SK-N-SH (cell line): ENCODE measurements at regions not wholly inside any gene's neighbourhood (a gene's known extent, or its start where the extent isn't known, plus 50 kb on each side); places are given as distances from the start of the nearest gene placed in this dataset.
"Not testable (repeated sequence)": the region's sequence is repeated elsewhere in the genome, so short reads cannot be mapped to it uniquely, and the experiment has no call there.

Experiments
- CHD2 ChIP-seq: fragments of 150-350 bp; IDR thresholded peaks from 2 replicates; pipeline ENCODE4 v1.6.1; 2018; ENCODE audit warnings: low read length; ENCODE audit not compliant: partially characterized antibody
- EZH2phosphoT487 ChIP-seq: fragments of 200-600 bp; sonication (generic); IDR thresholded peaks from 2 replicates; pipeline ENCODE4 v1.6.1; 2017; ENCODE audit warnings: low read depth, mixed run types, mild to moderate bottlenecking, antibody characterized with exemption, moderate library complexity, borderline replicate concordance
- GATA2 ChIP-seq: sonication (generic); formaldehyde crosslinking; IDR thresholded peaks from 2 replicates; pipeline ENCODE4 v1.5.0; 2020; ENCODE audit warnings: mild to moderate bottlenecking, missing genetic modification reagents
- MXI1 ChIP-seq: IDR thresholded peaks from 2 replicates; pipeline ENCODE4 v1.6.1; 2012; ENCODE audit warnings: mild to moderate bottlenecking, low read depth, low read length, improper control_type of control experiment
- NFIC ChIP-seq: IDR thresholded peaks from 2 replicates; pipeline ENCODE4 v1.4.0; 2012; ENCODE audit warnings: borderline replicate concordance
- NRF1 ChIP-seq: IDR thresholded peaks from 2 replicates; pipeline ENCODE4 v1.6.1; 2012; ENCODE audit warnings: low read depth, mild to moderate bottlenecking, low read length
- POLR2AphosphoS5 ChIP-seq: IDR thresholded peaks from 2 replicates; pipeline ENCODE4 v1.6.1; 2012; ENCODE audit warnings: low read depth, low read length
- RFX5 ChIP-seq: IDR thresholded peaks from 2 replicates; pipeline ENCODE4 v1.6.1; 2012; ENCODE audit warnings: mild to moderate bottlenecking, improper control_type of control experiment, low read length
- TEAD4 ChIP-seq: IDR thresholded peaks from 2 replicates; pipeline ENCODE4 v1.4.0; 2012; ENCODE audit warnings: mild to moderate bottlenecking, borderline replicate concordance; ENCODE audit not compliant: insufficient read depth
- TF ChIP-seq, protein P1 (sequence below): fragments of 150-350 bp; IDR thresholded peaks from 2 replicates; pipeline ENCODE4 v1.6.1; 2017; ENCODE audit warnings: antibody characterized with exemption, low read length, low read depth, borderline replicate concordance
- TF ChIP-seq, protein P2 (sequence below): fragments of 200-600 bp; sonication (generic); IDR thresholded peaks from 2 replicates; pipeline ENCODE4 v1.6.1; 2017; ENCODE audit warnings: antibody characterized with exemption, mild to moderate bottlenecking, moderate library complexity
- TF ChIP-seq, protein P3 (sequence below): IDR thresholded peaks from 2 replicates; pipeline ENCODE4; 2012
- TF ChIP-seq, protein P4 (sequence below): IDR thresholded peaks from 2 replicates; pipeline ENCODE4 v1.6.1; 2012; ENCODE audit warnings: mild to moderate bottlenecking, low read depth, low read length, moderate library complexity

DNA sequence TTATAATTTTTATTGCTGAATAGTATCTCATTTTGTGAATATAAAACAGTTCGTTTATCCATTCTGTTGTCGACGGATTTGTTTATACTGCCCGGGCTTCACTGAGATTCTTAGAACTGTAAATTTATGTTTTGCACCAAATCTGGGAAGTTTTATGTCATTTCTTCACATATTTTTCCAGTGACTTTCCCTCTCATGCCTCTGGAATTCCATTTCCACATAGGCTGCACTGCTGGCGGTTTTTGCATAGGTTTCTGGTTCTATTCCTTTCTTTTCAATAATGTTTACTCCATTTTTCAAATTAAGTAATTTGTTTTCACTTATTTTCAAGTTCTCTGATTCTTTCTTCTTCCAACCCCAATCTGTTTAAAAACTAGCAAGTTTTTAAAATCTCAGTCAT, 130.1 kb downstream of the NPIPB11 start:
- not testable (repeated sequence) for TF ChIP-seq EZH2phosphoT487; MXI1; TEAD4; NRF1; RFX5; CHD2; POLR2AphosphoS5; NFIC; GATA2 (CRISPR knock-in tag)
- TF ChIP-seq, protein P1, sequence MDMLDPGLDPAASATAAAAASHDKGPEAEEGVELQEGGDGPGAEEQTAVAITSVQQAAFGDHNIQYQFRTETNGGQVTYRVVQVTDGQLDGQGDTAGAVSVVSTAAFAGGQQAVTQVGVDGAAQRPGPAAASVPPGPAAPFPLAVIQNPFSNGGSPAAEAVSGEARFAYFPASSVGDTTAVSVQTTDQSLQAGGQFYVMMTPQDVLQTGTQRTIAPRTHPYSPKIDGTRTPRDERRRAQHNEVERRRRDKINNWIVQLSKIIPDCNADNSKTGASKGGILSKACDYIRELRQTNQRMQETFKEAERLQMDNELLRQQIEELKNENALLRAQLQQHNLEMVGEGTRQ = not testable (repeated sequence)
- TF ChIP-seq, protein P2, sequence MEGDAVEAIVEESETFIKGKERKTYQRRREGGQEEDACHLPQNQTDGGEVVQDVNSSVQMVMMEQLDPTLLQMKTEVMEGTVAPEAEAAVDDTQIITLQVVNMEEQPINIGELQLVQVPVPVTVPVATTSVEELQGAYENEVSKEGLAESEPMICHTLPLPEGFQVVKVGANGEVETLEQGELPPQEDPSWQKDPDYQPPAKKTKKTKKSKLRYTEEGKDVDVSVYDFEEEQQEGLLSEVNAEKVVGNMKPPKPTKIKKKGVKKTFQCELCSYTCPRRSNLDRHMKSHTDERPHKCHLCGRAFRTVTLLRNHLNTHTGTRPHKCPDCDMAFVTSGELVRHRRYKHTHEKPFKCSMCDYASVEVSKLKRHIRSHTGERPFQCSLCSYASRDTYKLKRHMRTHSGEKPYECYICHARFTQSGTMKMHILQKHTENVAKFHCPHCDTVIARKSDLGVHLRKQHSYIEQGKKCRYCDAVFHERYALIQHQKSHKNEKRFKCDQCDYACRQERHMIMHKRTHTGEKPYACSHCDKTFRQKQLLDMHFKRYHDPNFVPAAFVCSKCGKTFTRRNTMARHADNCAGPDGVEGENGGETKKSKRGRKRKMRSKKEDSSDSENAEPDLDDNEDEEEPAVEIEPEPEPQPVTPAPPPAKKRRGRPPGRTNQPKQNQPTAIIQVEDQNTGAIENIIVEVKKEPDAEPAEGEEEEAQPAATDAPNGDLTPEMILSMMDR = not testable (repeated sequence)
- TF ChIP-seq, protein P3, sequence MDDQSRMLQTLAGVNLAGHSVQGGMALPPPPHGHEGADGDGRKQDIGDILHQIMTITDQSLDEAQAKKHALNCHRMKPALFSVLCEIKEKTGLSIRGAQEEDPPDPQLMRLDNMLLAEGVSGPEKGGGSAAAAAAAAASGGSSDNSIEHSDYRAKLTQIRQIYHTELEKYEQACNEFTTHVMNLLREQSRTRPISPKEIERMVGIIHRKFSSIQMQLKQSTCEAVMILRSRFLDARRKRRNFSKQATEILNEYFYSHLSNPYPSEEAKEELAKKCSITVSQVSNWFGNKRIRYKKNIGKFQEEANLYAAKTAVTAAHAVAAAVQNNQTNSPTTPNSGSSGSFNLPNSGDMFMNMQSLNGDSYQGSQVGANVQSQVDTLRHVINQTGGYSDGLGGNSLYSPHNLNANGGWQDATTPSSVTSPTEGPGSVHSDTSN = not testable (repeated sequence)
- TF ChIP-seq, protein P4, sequence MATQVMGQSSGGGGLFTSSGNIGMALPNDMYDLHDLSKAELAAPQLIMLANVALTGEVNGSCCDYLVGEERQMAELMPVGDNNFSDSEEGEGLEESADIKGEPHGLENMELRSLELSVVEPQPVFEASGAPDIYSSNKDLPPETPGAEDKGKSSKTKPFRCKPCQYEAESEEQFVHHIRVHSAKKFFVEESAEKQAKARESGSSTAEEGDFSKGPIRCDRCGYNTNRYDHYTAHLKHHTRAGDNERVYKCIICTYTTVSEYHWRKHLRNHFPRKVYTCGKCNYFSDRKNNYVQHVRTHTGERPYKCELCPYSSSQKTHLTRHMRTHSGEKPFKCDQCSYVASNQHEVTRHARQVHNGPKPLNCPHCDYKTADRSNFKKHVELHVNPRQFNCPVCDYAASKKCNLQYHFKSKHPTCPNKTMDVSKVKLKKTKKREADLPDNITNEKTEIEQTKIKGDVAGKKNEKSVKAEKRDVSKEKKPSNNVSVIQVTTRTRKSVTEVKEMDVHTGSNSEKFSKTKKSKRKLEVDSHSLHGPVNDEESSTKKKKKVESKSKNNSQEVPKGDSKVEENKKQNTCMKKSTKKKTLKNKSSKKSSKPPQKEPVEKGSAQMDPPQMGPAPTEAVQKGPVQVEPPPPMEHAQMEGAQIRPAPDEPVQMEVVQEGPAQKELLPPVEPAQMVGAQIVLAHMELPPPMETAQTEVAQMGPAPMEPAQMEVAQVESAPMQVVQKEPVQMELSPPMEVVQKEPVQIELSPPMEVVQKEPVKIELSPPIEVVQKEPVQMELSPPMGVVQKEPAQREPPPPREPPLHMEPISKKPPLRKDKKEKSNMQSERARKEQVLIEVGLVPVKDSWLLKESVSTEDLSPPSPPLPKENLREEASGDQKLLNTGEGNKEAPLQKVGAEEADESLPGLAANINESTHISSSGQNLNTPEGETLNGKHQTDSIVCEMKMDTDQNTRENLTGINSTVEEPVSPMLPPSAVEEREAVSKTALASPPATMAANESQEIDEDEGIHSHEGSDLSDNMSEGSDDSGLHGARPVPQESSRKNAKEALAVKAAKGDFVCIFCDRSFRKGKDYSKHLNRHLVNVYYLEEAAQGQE = not testable (repeated sequence)
